ENCODE measurements at regions not wholly inside any gene's neighbourhood (a gene's known extent, or its start where the extent isn't known, plus 50 kb on each side); places are given as distances from the start of the nearest gene placed in this dataset.
A peak's percentile ranks its signal among the peaks of the same experiment; 100 is the strongest.

DNA sequence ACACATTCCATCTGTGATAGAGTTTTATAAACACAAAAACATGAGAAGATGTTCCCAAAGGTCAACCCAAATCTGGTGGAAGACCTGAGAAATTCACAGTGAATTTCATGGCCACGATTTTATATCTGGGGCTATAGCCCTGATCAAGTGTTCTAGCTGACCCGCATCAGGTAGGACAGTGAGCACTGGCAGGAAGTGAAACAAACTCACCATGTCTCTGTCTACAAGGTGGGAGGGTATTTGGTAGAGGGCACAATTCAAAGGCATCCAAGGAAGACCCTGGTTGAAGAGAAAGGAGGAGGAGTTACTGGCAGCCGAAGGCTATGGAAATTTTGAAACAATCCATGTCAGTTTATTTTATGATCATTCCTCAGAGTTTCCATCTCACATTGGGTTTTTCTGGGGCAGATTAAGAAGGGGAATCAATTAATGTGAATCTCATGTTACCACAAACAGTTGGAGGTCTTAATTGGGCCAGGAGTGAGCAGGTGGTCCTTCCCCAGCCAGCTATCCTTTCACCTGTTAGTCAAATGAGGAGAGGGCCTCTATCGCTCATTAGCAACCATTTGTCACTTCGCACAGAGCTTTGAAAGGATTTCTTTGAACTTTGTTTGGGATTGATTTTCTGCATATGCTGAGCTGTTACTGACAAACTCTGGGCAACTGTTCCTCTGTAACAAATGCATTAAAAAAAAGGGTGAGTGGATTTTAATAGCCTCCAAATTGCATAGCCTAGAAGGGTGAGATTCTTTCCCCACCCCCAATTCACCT, 612.0 kb upstream of the CLINT1 start:
- Mint-ChIP-seq H3K36me3 (ENCODE audit: insufficient read depth) (no peaks in the 10 kb centered on the region), H3K4me3 (ENCODE audit: low read depth) (no peak overlapping the region), H3K27me3 (peaks cover 23% of the 10 kb centered on the region), H3K9me3 (ENCODE audit: low read depth) (no peaks in the 10 kb centered on the region), H3K4me1 (ENCODE audit: low read depth) (peaks cover 16% of the 10 kb centered on the region), H3K27ac (peak overlapping the region; percentile 80)
- TF ChIP-seq, protein P1, sequence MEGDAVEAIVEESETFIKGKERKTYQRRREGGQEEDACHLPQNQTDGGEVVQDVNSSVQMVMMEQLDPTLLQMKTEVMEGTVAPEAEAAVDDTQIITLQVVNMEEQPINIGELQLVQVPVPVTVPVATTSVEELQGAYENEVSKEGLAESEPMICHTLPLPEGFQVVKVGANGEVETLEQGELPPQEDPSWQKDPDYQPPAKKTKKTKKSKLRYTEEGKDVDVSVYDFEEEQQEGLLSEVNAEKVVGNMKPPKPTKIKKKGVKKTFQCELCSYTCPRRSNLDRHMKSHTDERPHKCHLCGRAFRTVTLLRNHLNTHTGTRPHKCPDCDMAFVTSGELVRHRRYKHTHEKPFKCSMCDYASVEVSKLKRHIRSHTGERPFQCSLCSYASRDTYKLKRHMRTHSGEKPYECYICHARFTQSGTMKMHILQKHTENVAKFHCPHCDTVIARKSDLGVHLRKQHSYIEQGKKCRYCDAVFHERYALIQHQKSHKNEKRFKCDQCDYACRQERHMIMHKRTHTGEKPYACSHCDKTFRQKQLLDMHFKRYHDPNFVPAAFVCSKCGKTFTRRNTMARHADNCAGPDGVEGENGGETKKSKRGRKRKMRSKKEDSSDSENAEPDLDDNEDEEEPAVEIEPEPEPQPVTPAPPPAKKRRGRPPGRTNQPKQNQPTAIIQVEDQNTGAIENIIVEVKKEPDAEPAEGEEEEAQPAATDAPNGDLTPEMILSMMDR (IDR thresholded peaks at IDR 0.05; ENCODE audit: unreplicated experiment) = no peak
- DNase-seq (ENCODE audit: low spot score, unreplicated experiment) = no peak

DNA sequence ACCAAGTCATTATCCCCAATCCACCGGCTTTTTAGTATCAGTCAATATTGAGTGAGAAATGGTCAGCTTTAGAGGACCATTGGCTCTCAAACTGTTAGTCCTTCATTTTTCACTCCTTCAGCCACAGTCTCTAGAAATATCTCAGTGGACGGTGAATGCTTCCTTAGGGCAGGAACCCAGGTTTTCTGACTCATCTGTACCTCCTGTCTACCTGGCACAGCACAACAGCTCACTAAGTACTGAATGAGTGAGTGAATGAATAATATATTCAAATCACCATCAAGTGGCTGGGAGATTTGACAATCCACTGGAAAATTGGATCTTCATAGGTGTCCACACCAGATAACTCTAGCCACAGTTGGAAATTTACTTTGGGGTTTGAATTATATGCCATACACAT, 609.5 kb upstream of the CLINT1 start:
- Mint-ChIP-seq H3K4me3 (ENCODE audit: low read depth) (no peak overlapping the region), H3K9me3 (ENCODE audit: low read depth) (no peaks in the 10 kb centered on the region), H3K27ac (no peak overlapping the region), H3K4me1 (ENCODE audit: low read depth) (peaks cover 14% of the 10 kb centered on the region), H3K27me3 (peaks cover 30% of the 10 kb centered on the region), H3K36me3 (ENCODE audit: insufficient read depth) (no peaks in the 10 kb centered on the region)
- DNase-seq (ENCODE audit: low spot score, unreplicated experiment) = no peak
- TF ChIP-seq, protein P1 (IDR thresholded peaks at IDR 0.05; ENCODE audit: unreplicated experiment) = no peak

DNA sequence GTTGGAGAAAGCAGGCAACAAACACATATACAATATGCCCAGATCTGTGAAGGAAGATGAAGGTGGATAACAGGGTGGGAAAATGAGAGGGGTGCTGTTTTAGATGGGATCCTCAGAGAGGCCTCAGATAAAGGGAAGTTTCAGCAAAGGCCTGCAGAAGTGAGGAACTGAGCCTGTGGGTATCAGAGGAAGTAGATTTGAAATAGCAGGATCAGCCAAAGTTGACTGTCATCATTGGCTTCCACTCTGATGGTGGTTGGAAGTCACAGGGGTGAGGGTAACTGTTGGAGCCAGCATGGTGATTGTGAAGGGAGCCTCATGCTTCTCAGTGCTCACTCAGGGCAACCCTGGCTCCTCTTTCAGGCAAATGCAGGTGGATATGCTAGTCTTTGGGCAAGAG, 607.2 kb upstream of the CLINT1 start:
- DNase-seq (ENCODE audit: low spot score, unreplicated experiment) = no peak
- TF ChIP-seq, protein P1 (IDR thresholded peaks at IDR 0.05; ENCODE audit: unreplicated experiment) = no peak
- Mint-ChIP-seq H3K4me1 (ENCODE audit: low read depth) (peaks cover 6% of the 10 kb centered on the region), H3K27me3 (peaks cover 30% of the 10 kb centered on the region), H3K9me3 (ENCODE audit: low read depth) (no peaks in the 10 kb centered on the region), H3K27ac (no peak overlapping the region), H3K36me3 (ENCODE audit: insufficient read depth) (no peaks in the 10 kb centered on the region), H3K4me3 (ENCODE audit: low read depth) (no peak overlapping the region)

DNA sequence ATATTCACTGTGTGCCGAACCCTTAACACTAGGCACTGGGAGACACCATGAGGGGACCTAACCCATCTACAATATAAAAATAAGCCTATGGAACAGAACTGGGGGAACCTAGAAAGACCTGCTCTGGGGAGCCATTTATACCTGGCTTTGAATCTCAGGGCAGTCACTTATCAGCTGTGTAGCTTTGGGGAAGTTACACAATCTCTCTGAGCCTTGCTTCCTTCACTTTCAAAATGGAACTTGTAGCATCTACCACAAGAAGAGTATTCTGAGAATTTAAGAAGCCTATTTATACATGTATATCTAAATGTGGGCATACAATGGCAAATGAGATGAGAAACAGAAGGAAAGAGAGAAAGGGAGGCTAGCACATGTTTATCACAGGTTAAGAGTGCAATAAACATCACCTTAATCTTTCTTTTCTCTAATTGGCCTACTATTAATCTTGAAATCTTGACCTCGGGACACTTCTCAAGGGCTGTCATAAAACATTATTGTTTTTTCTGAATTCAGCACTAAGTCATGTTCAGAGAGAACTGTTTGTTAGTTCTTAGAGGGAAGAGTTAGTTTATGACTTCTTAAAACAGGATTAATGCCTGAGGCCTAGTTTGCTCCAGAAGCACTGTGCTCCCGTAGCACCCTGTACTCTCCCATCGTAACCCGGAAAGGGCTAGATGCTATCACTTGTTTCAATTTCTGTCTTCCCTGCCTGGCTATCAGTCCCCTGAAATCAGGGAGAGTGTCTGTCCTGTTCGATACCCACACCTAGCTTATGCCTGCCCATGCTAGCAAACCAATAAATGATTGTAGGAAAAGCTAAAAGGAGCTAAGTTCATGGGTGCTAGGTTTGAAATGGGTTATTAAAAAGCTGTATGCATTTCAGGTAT, 606.4 kb upstream of the CLINT1 start:
- TF ChIP-seq, protein P1 (IDR thresholded peaks at IDR 0.05; ENCODE audit: unreplicated experiment) = no peak
- H3K4me3 Mint-ChIP-seq (ENCODE audit: low read depth) = no peak overlapping the region
- no peaks in the 10 kb centered on the region for H3K36me3 Mint-ChIP-seq (ENCODE audit: insufficient read depth)
- no peak overlapping the region for H3K27ac Mint-ChIP-seq
- H3K4me1 Mint-ChIP-seq (ENCODE audit: low read depth) = no peaks in the 10 kb centered on the region
- peaks cover 30% of the 10 kb centered on the region for H3K27me3 Mint-ChIP-seq
- H3K9me3 Mint-ChIP-seq (ENCODE audit: low read depth) = no peaks in the 10 kb centered on the region
- no peak for DNase-seq (ENCODE audit: low spot score, unreplicated experiment)

DNA sequence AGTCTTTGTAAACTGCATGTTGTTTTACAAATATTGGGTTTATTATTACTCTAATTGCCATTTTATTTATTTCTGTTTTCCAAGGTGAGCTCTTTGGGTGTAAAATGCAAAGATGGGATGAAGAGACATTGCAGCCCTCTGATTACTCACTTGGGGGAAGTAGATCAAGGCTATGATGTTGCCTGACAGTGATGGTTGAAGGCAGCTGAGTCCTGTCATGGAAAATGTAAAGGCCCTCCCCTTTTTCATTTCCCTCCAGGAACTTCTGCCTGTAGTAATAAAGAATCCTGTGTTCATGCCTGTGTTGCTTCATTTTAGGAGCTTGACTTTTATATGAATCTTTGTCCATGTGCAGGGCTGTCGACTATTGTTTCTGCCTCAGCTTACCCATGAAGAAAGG, 605.4 kb upstream of the CLINT1 start:
- Mint-ChIP-seq H3K27ac (no peak overlapping the region), H3K4me3 (ENCODE audit: low read depth) (no peak overlapping the region), H3K4me1 (ENCODE audit: low read depth) (no peaks in the 10 kb centered on the region), H3K36me3 (ENCODE audit: insufficient read depth) (no peaks in the 10 kb centered on the region), H3K9me3 (ENCODE audit: low read depth) (peaks cover 2% of the 10 kb centered on the region), H3K27me3 (peaks cover 30% of the 10 kb centered on the region)
- DNase-seq (ENCODE audit: low spot score, unreplicated experiment) = no peak
- TF ChIP-seq, protein P1 (IDR thresholded peaks at IDR 0.05; ENCODE audit: unreplicated experiment) = no peak
